ENCODE measurements at regions not wholly inside any gene's neighbourhood (a gene's known extent, or its start where the extent isn't known, plus 50 kb on each side); places are given as distances from the start of the nearest gene placed in this dataset.

DNA sequence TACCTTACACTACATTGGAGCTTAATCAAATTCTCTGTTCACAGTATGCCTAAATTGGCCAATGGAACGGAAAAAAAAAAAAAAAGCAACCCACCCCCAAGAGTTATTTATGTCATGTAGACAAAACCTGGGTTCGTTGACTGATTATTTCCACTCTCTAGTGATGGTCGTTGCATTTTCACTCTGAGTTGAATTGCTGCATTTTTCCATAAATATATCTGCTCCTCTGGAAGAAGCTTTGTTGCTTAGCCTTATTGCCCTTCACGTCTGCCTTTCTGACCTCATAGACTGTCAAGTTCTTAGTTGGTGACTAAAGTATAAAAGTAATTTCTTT lies 90.2 kb upstream of the RUNX1 start:
- intact Hi-C loops (cut with micrococcal nuclease) = loop anchor here (2.0 kb wide), 2 partner anchors 43 to 89 kb away; no protein-coding TSS in a partner anchor
- Mint-ChIP-seq H3K9me3 (peaks cover 1% of the 10 kb centered on the region), H3K27ac (peak overlapping the region; percentile 97), H3K27me3 (no peaks in the 10 kb centered on the region), H3K36me3 (ENCODE audit: low read depth) (no peaks in the 10 kb centered on the region), H3K4me1 (ENCODE audit: low read depth) (peaks cover 33% of the 10 kb centered on the region), H3K4me3 (peak overlapping the region; percentile 63)
- ATAC-seq (peak; percentile 57), DNase-seq (peak; percentile 32)
- ChIA-PET CTCF (interaction anchor here (1.5 to 2.1 kb wide), 2 partner anchors 9 to 88 kb away, joined by 8 to 13 read pairs; no protein-coding TSS in a partner anchor), POLR2A (interaction anchor here (0.6 to 1.8 kb wide), 7 partner anchors 12 to 299 kb away, joined by 3 to 6 read pairs (median 5); no protein-coding TSS in a partner anchor)
- TF ChIP-seq, protein P1, sequence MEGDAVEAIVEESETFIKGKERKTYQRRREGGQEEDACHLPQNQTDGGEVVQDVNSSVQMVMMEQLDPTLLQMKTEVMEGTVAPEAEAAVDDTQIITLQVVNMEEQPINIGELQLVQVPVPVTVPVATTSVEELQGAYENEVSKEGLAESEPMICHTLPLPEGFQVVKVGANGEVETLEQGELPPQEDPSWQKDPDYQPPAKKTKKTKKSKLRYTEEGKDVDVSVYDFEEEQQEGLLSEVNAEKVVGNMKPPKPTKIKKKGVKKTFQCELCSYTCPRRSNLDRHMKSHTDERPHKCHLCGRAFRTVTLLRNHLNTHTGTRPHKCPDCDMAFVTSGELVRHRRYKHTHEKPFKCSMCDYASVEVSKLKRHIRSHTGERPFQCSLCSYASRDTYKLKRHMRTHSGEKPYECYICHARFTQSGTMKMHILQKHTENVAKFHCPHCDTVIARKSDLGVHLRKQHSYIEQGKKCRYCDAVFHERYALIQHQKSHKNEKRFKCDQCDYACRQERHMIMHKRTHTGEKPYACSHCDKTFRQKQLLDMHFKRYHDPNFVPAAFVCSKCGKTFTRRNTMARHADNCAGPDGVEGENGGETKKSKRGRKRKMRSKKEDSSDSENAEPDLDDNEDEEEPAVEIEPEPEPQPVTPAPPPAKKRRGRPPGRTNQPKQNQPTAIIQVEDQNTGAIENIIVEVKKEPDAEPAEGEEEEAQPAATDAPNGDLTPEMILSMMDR (IDR thresholded peaks at IDR 0.05) = no peak

GRCh38 chr21:35138665-35139381 lies 89.7 kb upstream of the RUNX1 start:
- Mint-ChIP-seq H3K9me3 (peaks cover 1% of the 10 kb centered on the region), H3K36me3 (ENCODE audit: low read depth) (no peaks in the 10 kb centered on the region), H3K27ac (peak overlapping the region; percentile 97), H3K4me1 (ENCODE audit: low read depth) (peaks cover 35% of the 10 kb centered on the region), H3K27me3 (no peaks in the 10 kb centered on the region), H3K4me3 (peak overlapping the region; percentile 63)
- ChIA-PET POLR2A (interaction anchor here (0.8 to 1.8 kb wide), 7 partner anchors 12 to 299 kb away, joined by 3 to 6 read pairs (median 5); no protein-coding TSS in a partner anchor), CTCF (interaction anchor here (1.5 to 2.1 kb wide), 2 partner anchors 10 to 88 kb away, joined by 8 to 13 read pairs; no protein-coding TSS in a partner anchor)
- ATAC-seq = peak; percentile 95
- intact Hi-C loops (cut with micrococcal nuclease) = loop anchor here (2.0 kb wide), 2 partner anchors 42 to 88 kb away; no protein-coding TSS in a partner anchor
- TF ChIP-seq, protein P1 (IDR thresholded peaks at IDR 0.05) = no peak
- peak; percentile 94 for DNase-seq

- DNase-seq (no peak), ATAC-seq (no peak)
- Mint-ChIP-seq H3K27ac (no peak overlapping the region), H3K27me3 (no peaks in the 10 kb centered on the region), H3K36me3 (ENCODE audit: low read depth) (no peaks in the 10 kb centered on the region), H3K9me3 (peaks cover 1% of the 10 kb centered on the region), H3K4me3 (no peak overlapping the region), H3K4me1 (ENCODE audit: low read depth) (peaks cover 35% of the 10 kb centered on the region)
- CTCF ChIA-PET = interaction anchor here (1.3 kb wide), 1 partner anchor 11 kb away, joined by 3 read pairs; no protein-coding TSS in a partner anchor
- POLR2A ChIA-PET = no interaction called here
- TF ChIP-seq, protein P1 (IDR thresholded peaks at IDR 0.05) = no peak
- intact Hi-C loops (cut with micrococcal nuclease) = no loop called here
Measured at GRCh38 chr21:35136586-35137219, 87.6 kb upstream of the RUNX1 start.

- H3K4me3 Mint-ChIP-seq = no peak overlapping the region
- intact Hi-C loops (cut with micrococcal nuclease) = no loop called here
- H3K36me3 Mint-ChIP-seq (ENCODE audit: low read depth) = no peaks in the 10 kb centered on the region
- DNase-seq (no peak), ATAC-seq (no peak)
- H3K9me3 Mint-ChIP-seq = no peaks in the 10 kb centered on the region
- TF ChIP-seq, protein P1 (IDR thresholded peaks at IDR 0.05) = no peak
- ChIA-PET POLR2A (no interaction called here), CTCF (no interaction called here)
- H3K4me1 Mint-ChIP-seq (ENCODE audit: low read depth) = peaks cover 33% of the 10 kb centered on the region
- no peaks in the 10 kb centered on the region for H3K27me3 Mint-ChIP-seq
- no peak overlapping the region for H3K27ac Mint-ChIP-seq
Measured at GRCh38 chr21:35136106-35136505, 87.0 kb upstream of the RUNX1 start.

GRCh38 chr21:35135481-35135880 lies 86.4 kb upstream of the RUNX1 start:
- no peaks in the 10 kb centered on the region for H3K36me3 Mint-ChIP-seq (ENCODE audit: low read depth)
- no peaks in the 10 kb centered on the region for H3K27me3 Mint-ChIP-seq
- peaks cover 29% of the 10 kb centered on the region for H3K4me1 Mint-ChIP-seq (ENCODE audit: low read depth)
- intact Hi-C loops (cut with micrococcal nuclease) = no loop called here
- TF ChIP-seq, protein P1 (IDR thresholded peaks at IDR 0.05) = no peak
- ChIA-PET CTCF (no interaction called here), POLR2A (no interaction called here)
- H3K9me3 Mint-ChIP-seq = peaks cover under 1% of the 10 kb centered on the region
- DNase-seq (no peak), ATAC-seq (no peak)
- H3K27ac Mint-ChIP-seq = no peak overlapping the region
- no peak overlapping the region for H3K4me3 Mint-ChIP-seq

All from activated CD8-positive, alpha-beta T cell treated with anti-CD3 and anti-CD28 coated beads for 36 hours (primary cell).